SK-N-SH (cell line): ENCODE measurements at regions not wholly inside any gene's neighbourhood (a gene's known extent, or its start where the extent isn't known, plus 50 kb on each side); places are given as distances from the start of the nearest gene placed in this dataset.

Experiments used
- CTCF ChIA-PET: fragments of 300-600, 350-600 bp; formaldehyde crosslinking; extraction: SDS; loops from one replicate; lab custom pipeline; 2021; lab: Yijun Ruan, JAX
- POLR2A ChIA-PET: fragments of 350-600 bp; sonication (Branson Sonifier 250); formaldehyde crosslinking; extraction: SDS; loops from one replicate; lab custom pipeline; 2020; ENCODE audit warnings: antibody characterized with exemption, inconsistent platforms; lab: Yijun Ruan, JAX
- DNase-seq: peaks from one replicate; pipeline ENCODE4 v3.0.0; 2012
- H2AFZ ChIP-seq: fragments of 200-600 bp; sonication (generic); 2 replicates; pipeline ENCODE4 v1.8.1; 2016; ENCODE audit warnings: antibody characterized with exemption, mild to moderate bottlenecking, low read depth
- H3F3A ChIP-seq: fragments of 200-600 bp; sonication (generic); replicated peaks from 2 replicates; pipeline ENCODE3; 2016; ENCODE audit warnings: antibody characterized with exemption, mild to moderate bottlenecking; ENCODE audit not compliant: insufficient read depth
- H3K27ac ChIP-seq, 2 experiments: fragments of 200-500 bp in 1 of 2; fragments of 200-600 bp in 1 of 2; sonication (Bioruptor generic) in 1 of 2; sonication (generic), shearing (Covaris generic) in 1 of 2; 2 replicates each; pipeline versions ENCODE4 v1.5.1 to v1.6.1; 2014 to 2016; ENCODE audit warnings: low read depth in 2 of 2, inconsistent platforms in 1 of 2, low read length in 1 of 2, mild to moderate bottlenecking in 1 of 2, mixed read lengths in 1 of 2
- H3K27me3 ChIP-seq: fragments of 200-600 bp; sonication (generic), shearing (Covaris generic); 2 replicates; pipeline ENCODE4 v1.6.1; 2016; ENCODE audit warnings: mixed run types; ENCODE audit not compliant: insufficient read depth
- H3K36me3 ChIP-seq, 2 experiments: fragments of 200-500 bp in 1 of 2; fragments of 200-600 bp in 1 of 2; sonication (Bioruptor generic) in 1 of 2; sonication (generic) in 1 of 2; replicated peaks in 1 of 2; 2 replicates each; pipeline versions ENCODE3 to v1.5.1; 2014 to 2016; ENCODE audit warnings: low read length in 1 of 2, mild to moderate bottlenecking in 1 of 2; ENCODE audit not compliant: insufficient read depth in 2 of 2, control insufficient read depth in 1 of 2
- H3K4me1 ChIP-seq, 2 experiments: fragments of 200-500 bp in 1 of 2; fragments of 200-600 bp in 1 of 2; sonication (Bioruptor generic) in 1 of 2; sonication (generic), shearing (Covaris generic) in 1 of 2; 2 replicates each; pipeline versions ENCODE4 v1.5.1 to v1.6.1; 2014 to 2016; ENCODE audit warnings: low read depth in 1 of 2, low read length in 1 of 2, mixed run types in 1 of 2; ENCODE audit not compliant: insufficient read depth in 2 of 2, control insufficient read depth in 1 of 2
- H3K4me2 ChIP-seq: fragments of 200-600 bp; sonication (generic), shearing (Covaris generic); 2 replicates; pipeline ENCODE4 v1.6.1; 2017; ENCODE audit warnings: mixed run types
- H3K4me3 ChIP-seq, 2 experiments: fragments of 200-500 bp in 1 of 2; fragments of 200-600 bp in 1 of 2; sonication (Bioruptor generic) in 1 of 2; sonication (generic), shearing (Covaris generic) in 1 of 2; 2 replicates each; pipeline versions ENCODE4 v1.5.1 to v1.8.1; 2014 to 2016; ENCODE audit warnings: low read depth in 2 of 2, inconsistent platforms in 1 of 2, low read length in 1 of 2, mild to moderate bottlenecking in 1 of 2, mixed read lengths in 1 of 2, moderate library complexity in 1 of 2
- H3K79me2 ChIP-seq: fragments of 200-600 bp; sonication (generic); 2 replicates; pipeline ENCODE4 v1.8.1; 2017; ENCODE audit warnings: mild to moderate bottlenecking; ENCODE audit not compliant: insufficient read depth
- H3K9ac ChIP-seq: fragments of 200-600 bp; sonication (generic); 2 replicates; pipeline ENCODE4 v1.6.1; 2017; ENCODE audit warnings: mixed run types
- H3K9me2 ChIP-seq: fragments of 200-600 bp; sonication (generic); 2 replicates; pipeline ENCODE4 v1.6.1; 2017; ENCODE audit warnings: mixed run types
- H3K9me3 ChIP-seq: fragments of 200-600 bp; sonication (generic); 2 replicates; pipeline ENCODE4 v1.6.1; 2017; ENCODE audit warnings: mixed run types, mild to moderate bottlenecking, moderate library complexity
- H4K20me1 ChIP-seq: fragments of 200-600 bp; sonication (generic); 2 replicates; pipeline ENCODE4 v1.6.1; 2017; ENCODE audit warnings: mild to moderate bottlenecking, mixed run types; ENCODE audit not compliant: insufficient read depth
- EP300 ChIP-seq, 2 experiments: IDR thresholded peaks; 2 replicates each; pipeline versions ENCODE4 v1.4.0 to v1.6.1; 2012; ENCODE audit warnings: borderline replicate concordance in 1 of 2, low read depth in 1 of 2, low read length in 1 of 2
- FOXJ3 ChIP-seq: sonication (generic); formaldehyde crosslinking; IDR thresholded peaks from 2 replicates; pipeline ENCODE4 v1.5.1; 2020; ENCODE audit warnings: mild to moderate bottlenecking, missing genetic modification reagents
- FOXM1 ChIP-seq: IDR thresholded peaks from 2 replicates; pipeline ENCODE4 v1.4.0; 2012; ENCODE audit warnings: low read depth, mild to moderate bottlenecking
- JUND ChIP-seq: IDR thresholded peaks from 2 replicates; pipeline ENCODE4 v1.4.0; 2012
- POLR2AphosphoS5 ChIP-seq: IDR thresholded peaks from 2 replicates; pipeline ENCODE4 v1.6.1; 2012; ENCODE audit warnings: low read depth, low read length
- REST ChIP-seq: IDR thresholded peaks from 2 replicates; pipeline ENCODE4 v1.6.1; 2012; ENCODE audit warnings: mild to moderate bottlenecking, low read depth, low read length, moderate library complexity
- RXRA ChIP-seq: IDR thresholded peaks from 2 replicates; pipeline ENCODE4 v1.4.0; 2012; ENCODE audit warnings: low read depth, mild to moderate bottlenecking, borderline replicate concordance
- SIN3A ChIP-seq: IDR thresholded peaks from 2 replicates; pipeline ENCODE4 v1.6.1; 2012; ENCODE audit warnings: low read depth, mild to moderate bottlenecking, low read length, moderate library complexity, borderline replicate concordance
- SMC3 ChIP-seq: IDR thresholded peaks from 2 replicates; pipeline ENCODE4 v1.6.1; 2012; ENCODE audit warnings: low read depth, low read length, improper control_type of control experiment
- WGBS: methylation state at CpG from one replicate; pipeline ENCODE4 v1.1.6; 2017; ENCODE audit warnings: low lambda C conversion rate; 5-methylcytosine and 5-hydroxymethylcytosine counted together
- TF ChIP-seq, protein P1 (sequence below): fragments of 150-350 bp; IDR thresholded peaks from 2 replicates; pipeline ENCODE4 v1.6.1; 2016; ENCODE audit warnings: mild to moderate bottlenecking, low read depth, low read length
- TF ChIP-seq, protein P2 (sequence below): IDR thresholded peaks from 2 replicates; pipeline ENCODE4 v1.4.0; 2012; ENCODE audit warnings: low read depth, borderline replicate concordance

GRCh38 chr13:100845128-100845757, 170.6 kb upstream of the TMTC4 start (continued):
- TF ChIP-seq REST = no peak
- TF ChIP-seq, protein P1, sequence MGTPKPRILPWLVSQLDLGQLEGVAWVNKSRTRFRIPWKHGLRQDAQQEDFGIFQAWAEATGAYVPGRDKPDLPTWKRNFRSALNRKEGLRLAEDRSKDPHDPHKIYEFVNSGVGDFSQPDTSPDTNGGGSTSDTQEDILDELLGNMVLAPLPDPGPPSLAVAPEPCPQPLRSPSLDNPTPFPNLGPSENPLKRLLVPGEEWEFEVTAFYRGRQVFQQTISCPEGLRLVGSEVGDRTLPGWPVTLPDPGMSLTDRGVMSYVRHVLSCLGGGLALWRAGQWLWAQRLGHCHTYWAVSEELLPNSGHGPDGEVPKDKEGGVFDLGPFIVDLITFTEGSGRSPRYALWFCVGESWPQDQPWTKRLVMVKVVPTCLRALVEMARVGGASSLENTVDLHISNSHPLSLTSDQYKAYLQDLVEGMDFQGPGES = no peak
- no peak for TF ChIP-seq JUND
- TF ChIP-seq, all 33 proteins: peak for 0

DNA sequence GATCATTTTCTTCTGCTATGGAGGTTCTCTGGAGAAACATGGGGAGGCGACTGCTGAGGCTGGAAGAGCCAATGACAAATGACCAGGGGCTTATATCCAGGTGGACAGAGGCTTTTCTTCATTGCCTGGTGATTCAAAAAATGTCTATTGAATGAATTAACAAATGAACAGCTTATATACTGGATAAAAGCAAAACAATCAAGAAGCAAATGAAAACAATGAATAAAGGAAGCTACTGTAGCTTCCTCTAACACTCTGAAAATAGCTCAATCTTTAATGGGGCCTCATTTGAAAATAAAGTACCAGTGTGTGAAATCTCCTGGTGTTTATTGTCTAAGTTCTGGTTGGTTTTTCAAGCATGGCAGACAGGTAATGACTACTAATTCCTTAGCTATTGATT, 167.5 kb upstream of the TMTC4 start:
- Histone ChIP-seq H3K9me3 (no peaks in the 10 kb centered on the region), H3K4me3 (no peak overlapping the region), H3K36me3 (no peaks in the 10 kb centered on the region), H3K27ac (no peak overlapping the region), H4K20me1 (no peaks in the 10 kb centered on the region), H3K27me3 (no peaks in the 10 kb centered on the region), H3K4me2 (no peak overlapping the region), H3K4me1 (peaks cover 0 to 6% of the 10 kb centered on the region in 2 experiments; a peak in 1 of 4 replicates)
- TF ChIP-seq FOXJ3 (CRISPR knock-in tag) (no peak), POLR2AphosphoS5 (no peak), SMC3 (no peak), FOXM1 (no peak), SIN3A (no peak), RXRA (no peak), EP300 (IDR thresholded peaks at IDR 0.05; ENCODE audit: borderline replicate concordance in 1 of 2, low read depth in 1 of 2, low read length in 1 of 2) (no peak)
- TF ChIP-seq, protein P2, sequence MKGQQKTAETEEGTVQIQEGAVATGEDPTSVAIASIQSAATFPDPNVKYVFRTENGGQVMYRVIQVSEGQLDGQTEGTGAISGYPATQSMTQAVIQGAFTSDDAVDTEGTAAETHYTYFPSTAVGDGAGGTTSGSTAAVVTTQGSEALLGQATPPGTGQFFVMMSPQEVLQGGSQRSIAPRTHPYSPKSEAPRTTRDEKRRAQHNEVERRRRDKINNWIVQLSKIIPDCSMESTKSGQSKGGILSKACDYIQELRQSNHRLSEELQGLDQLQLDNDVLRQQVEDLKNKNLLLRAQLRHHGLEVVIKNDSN = no peak
- TF ChIP-seq, all 33 proteins: peak for 0
- ChIA-PET CTCF (no interaction called here), POLR2A (no interaction called here)
- Histone ChIP-seq H3F3A (no peaks in the 10 kb centered on the region), H3K9ac (no peak overlapping the region), H2AFZ (no peak overlapping the region), H3K79me2 (no peaks in the 10 kb centered on the region), H3K9me2 (no peaks in the 10 kb centered on the region)
- no peak for DNase-seq
- 15% methylated on average over 1 of the region's 1 CpG for WGBS
